ENCODE measurements at regions not wholly inside any gene's neighbourhood (a gene's known extent, or its start where the extent isn't known, plus 50 kb on each side); places are given as distances from the start of the nearest gene placed in this dataset.

DNA sequence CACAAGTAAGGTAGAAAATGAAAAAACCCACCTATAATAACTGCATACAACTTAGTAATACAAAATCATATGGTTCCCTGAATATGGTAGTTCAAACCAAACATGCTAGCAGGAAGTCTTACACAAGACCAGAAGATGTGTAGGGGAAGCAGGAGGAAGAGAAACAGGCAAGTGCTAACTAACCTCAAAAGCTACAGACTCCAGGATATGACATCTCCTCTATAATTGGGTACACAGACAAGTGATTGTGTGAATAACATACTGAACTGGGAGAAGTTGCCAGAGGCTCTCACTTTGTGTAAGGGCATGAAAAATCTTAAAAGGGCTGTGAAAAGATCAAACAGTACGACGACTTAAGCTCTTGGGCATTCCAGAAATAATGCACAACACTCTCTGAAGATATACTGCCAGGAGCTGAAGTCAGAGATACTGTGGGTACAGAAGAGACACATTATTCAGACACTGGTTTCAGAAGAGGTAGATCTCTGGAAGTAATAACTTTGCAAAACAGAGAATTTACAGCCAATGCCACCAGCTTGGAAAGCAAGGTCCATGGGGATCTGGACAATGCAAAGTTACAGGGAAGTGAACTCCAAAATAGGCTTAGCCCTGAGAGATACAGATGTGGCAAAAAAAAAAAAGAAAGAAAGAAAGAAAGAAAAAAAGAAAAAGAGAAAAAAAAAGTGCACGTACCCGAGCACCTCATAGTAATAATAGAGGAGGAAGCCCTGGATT, 767.2 kb downstream of the TNS3 start:
- Mint-ChIP-seq H3K27ac (no peak overlapping the region), H3K9me3 (peaks cover 9 to 15% (median 10%) of the 10 kb centered on the region in 3 donors), H3K27me3 (no peaks in the 10 kb centered on the region), H3K36me3 (no peaks in the 10 kb centered on the region), H3K4me1 (no peaks in the 10 kb centered on the region), H3K4me3 (no peak overlapping the region)
- Histone ChIP-seq H3K27me3 (replicated peaks in 1 of 2; ENCODE audit: control insufficient read depth in 2 of 2, extremely low read depth in 1 of 2, insufficient read depth in 2 of 2, low read length in 1 of 2) (peaks cover 0 to 1% of the 10 kb centered on the region in 2 experiments), H3K36me3 (ENCODE audit: control insufficient read depth in 2 of 2, extremely low read depth in 1 of 2, insufficient read depth in 1 of 2, low read length in 1 of 2) (no peaks in the 10 kb centered on the region), H3K27ac (ENCODE audit: low read length) (no peak overlapping the region), H3K9me3 (peaks cover 3% of the 10 kb centered on the region), H3K4me3 (ENCODE audit: control insufficient read depth in 1 of 2, extremely low read depth in 1 of 2, low read length in 1 of 2) (no peak overlapping the region), H3K4me1 (ENCODE audit: control insufficient read depth in 1 of 2, extremely low read depth in 1 of 2, insufficient read depth in 2 of 2, low read length in 2 of 2) (no peaks in the 10 kb centered on the region)
- WGBS (ENCODE audit: insufficient coverage) = no CpG with 5 or more reads among the region's 4 CpGs
- no peak for ATAC-seq (replicated peaks in 1 of 4)
- no peak for DNase-seq
- CTCF ChIA-PET = no interaction called here
- POLR2A ChIA-PET = no interaction called here

DNA sequence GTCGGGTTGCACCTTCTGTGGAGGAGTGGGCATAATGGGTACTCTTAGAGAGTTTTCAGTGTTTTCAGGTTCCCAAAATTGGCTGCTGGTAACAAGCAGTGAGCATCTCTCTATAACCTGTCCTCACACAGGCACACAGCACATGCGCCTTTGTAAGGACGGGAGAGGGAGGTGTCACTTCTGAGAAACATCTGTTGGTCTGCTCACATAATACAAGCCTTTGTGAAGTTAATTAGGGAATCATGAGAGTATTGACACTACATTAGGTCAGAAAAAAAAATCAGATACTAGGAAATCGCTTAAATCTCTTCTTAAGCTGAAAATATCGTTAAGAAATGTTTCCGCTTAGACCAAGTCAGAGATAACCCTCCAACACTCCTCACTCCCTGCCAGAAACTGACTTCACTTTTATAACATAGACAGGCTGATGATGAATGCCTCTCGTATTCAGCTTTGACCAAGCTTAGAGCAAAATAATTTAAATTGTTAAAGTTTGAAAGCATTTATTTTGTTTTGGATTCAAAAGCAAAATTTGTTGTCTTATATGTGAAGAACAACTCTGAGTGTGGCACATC, 769.7 kb downstream of the TNS3 start:
- Mint-ChIP-seq H3K27ac (no peak overlapping the region), H3K9me3 (peaks cover 10 to 12% (median 11%) of the 10 kb centered on the region in 3 donors), H3K4me3 (no peak overlapping the region), H3K36me3 (no peaks in the 10 kb centered on the region), H3K4me1 (no peaks in the 10 kb centered on the region), H3K27me3 (no peaks in the 10 kb centered on the region)
- WGBS (ENCODE audit: insufficient coverage) = 77% methylated on average over 3 of the region's 7 CpGs
- Histone ChIP-seq H3K36me3 (ENCODE audit: control insufficient read depth in 2 of 2, extremely low read depth in 1 of 2, insufficient read depth in 1 of 2, low read length in 1 of 2) (no peaks in the 10 kb centered on the region), H3K9me3 (no peaks in the 10 kb centered on the region), H3K27me3 (replicated peaks in 1 of 2; ENCODE audit: control insufficient read depth in 2 of 2, extremely low read depth in 1 of 2, insufficient read depth in 2 of 2, low read length in 1 of 2) (no peaks in the 10 kb centered on the region), H3K27ac (ENCODE audit: low read length) (no peak overlapping the region), H3K4me3 (ENCODE audit: control insufficient read depth in 1 of 2, extremely low read depth in 1 of 2, low read length in 1 of 2) (no peak overlapping the region), H3K4me1 (ENCODE audit: control insufficient read depth in 1 of 2, extremely low read depth in 1 of 2, insufficient read depth in 2 of 2, low read length in 2 of 2) (no peaks in the 10 kb centered on the region)
- POLR2A ChIA-PET = no interaction called here
- CTCF ChIA-PET = no interaction called here
- ATAC-seq (replicated peaks in 1 of 4) = no peak
- DNase-seq = no peak

DNA sequence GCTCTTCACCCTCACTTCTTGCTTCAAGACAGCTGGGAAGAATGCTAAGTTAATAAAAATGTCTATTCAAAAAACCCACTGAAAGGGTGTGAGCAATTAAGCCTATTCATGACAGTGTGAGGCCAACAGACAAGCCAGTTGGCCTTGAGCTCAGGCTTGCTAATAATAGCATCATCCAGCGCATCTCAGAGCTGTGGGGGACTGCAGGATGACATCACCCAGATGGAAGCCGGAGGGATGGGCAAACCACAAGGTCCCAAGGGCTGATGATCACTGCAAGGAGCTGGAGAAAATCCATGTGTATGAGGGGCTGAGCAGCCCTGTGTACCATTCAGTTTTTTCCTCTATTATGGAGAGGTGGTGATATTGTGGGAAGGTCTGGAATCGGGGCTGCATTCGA, 770.4 kb downstream of the TNS3 start:
- Histone ChIP-seq H3K9me3 (no peaks in the 10 kb centered on the region), H3K36me3 (ENCODE audit: control insufficient read depth in 2 of 2, extremely low read depth in 1 of 2, insufficient read depth in 1 of 2, low read length in 1 of 2) (no peaks in the 10 kb centered on the region), H3K27ac (ENCODE audit: low read length) (no peak overlapping the region), H3K4me1 (ENCODE audit: control insufficient read depth in 1 of 2, extremely low read depth in 1 of 2, insufficient read depth in 2 of 2, low read length in 2 of 2) (no peaks in the 10 kb centered on the region), H3K27me3 (replicated peaks in 1 of 2; ENCODE audit: control insufficient read depth in 2 of 2, extremely low read depth in 1 of 2, insufficient read depth in 2 of 2, low read length in 1 of 2) (no peaks in the 10 kb centered on the region), H3K4me3 (ENCODE audit: control insufficient read depth in 1 of 2, extremely low read depth in 1 of 2, low read length in 1 of 2) (no peak overlapping the region)
- Mint-ChIP-seq H3K36me3 (no peaks in the 10 kb centered on the region), H3K27me3 (no peaks in the 10 kb centered on the region), H3K27ac (no peak overlapping the region), H3K9me3 (peaks cover 8 to 12% (median 10%) of the 10 kb centered on the region in 3 donors), H3K4me3 (no peak overlapping the region), H3K4me1 (no peaks in the 10 kb centered on the region)
- no peak for ATAC-seq (replicated peaks in 1 of 4)
- WGBS (ENCODE audit: insufficient coverage) = 100% methylated on average over 2 of the region's 4 CpGs
- no peak for DNase-seq
- ChIA-PET POLR2A (no interaction called here), CTCF (no interaction called here)

DNA sequence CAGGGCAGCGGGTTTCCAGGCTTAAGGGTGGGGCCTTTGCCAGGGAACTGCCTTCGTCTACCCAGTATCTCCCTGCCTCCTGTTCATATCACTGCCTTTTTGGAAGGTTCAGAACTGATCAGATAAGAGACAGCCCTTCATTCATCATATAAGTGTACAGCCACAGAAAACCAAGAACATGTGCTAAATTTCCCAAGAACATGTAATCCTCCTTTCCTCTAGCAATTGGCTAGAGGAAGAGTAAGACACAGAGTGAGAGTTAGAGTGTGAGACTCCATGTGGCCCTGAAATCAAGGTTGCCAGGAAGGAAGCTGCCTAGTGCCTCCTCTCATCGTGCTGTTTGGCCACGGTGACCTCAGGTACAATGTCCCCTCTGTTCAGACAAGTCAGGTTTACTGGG, 770.9 kb downstream of the TNS3 start:
- H3K4me1 Mint-ChIP-seq = no peaks in the 10 kb centered on the region
- no peak overlapping the region for H3K27ac ChIP-seq (ENCODE audit: low read length)
- no peaks in the 10 kb centered on the region for H3K4me1 ChIP-seq (ENCODE audit: control insufficient read depth in 1 of 2, extremely low read depth in 1 of 2, insufficient read depth in 2 of 2, low read length in 2 of 2)
- no peaks in the 10 kb centered on the region for H3K27me3 Mint-ChIP-seq
- no peak overlapping the region for H3K4me3 ChIP-seq (ENCODE audit: control insufficient read depth in 1 of 2, extremely low read depth in 1 of 2, low read length in 1 of 2)
- no peaks in the 10 kb centered on the region for H3K9me3 ChIP-seq
- ATAC-seq (replicated peaks in 1 of 4) = no peak
- CTCF ChIA-PET = no interaction called here
- peaks cover 8 to 10% (median 9%) of the 10 kb centered on the region in 3 donors for H3K9me3 Mint-ChIP-seq
- POLR2A ChIA-PET = no interaction called here
- no peak overlapping the region for H3K4me3 Mint-ChIP-seq
- WGBS (ENCODE audit: insufficient coverage) = 79% methylated on average over 4 of the region's 4 CpGs
- DNase-seq = no peak
- H3K36me3 ChIP-seq (ENCODE audit: control insufficient read depth in 2 of 2, extremely low read depth in 1 of 2, insufficient read depth in 1 of 2, low read length in 1 of 2) = no peaks in the 10 kb centered on the region
- H3K36me3 Mint-ChIP-seq = no peaks in the 10 kb centered on the region
- no peaks in the 10 kb centered on the region for H3K27me3 ChIP-seq (replicated peaks in 1 of 2; ENCODE audit: control insufficient read depth in 2 of 2, extremely low read depth in 1 of 2, insufficient read depth in 2 of 2, low read length in 1 of 2)
- H3K27ac Mint-ChIP-seq = no peak overlapping the region

DNA sequence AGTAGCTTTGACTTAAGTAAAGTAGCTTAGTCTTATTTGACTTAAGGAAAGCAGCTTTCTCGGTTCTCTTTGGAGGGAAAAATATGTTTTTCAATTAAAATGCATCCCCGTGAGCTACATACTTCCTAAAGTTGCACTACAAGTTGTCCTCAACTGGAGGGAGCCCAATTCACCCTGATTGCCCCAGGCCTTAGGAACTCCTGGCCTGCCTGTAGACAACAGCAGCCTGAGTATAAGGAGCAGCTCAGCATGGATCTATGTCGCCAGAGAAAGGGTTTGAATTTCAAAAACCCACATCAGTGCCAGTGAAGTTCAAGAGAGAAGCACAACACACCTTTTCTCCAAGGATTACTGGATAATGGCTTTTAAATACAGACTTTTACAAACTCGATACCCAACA, 772.0 kb downstream of the TNS3 start:
- POLR2A ChIA-PET = no interaction called here
- H3K27ac Mint-ChIP-seq = no peak overlapping the region
- CTCF ChIA-PET = no interaction called here

DNA sequence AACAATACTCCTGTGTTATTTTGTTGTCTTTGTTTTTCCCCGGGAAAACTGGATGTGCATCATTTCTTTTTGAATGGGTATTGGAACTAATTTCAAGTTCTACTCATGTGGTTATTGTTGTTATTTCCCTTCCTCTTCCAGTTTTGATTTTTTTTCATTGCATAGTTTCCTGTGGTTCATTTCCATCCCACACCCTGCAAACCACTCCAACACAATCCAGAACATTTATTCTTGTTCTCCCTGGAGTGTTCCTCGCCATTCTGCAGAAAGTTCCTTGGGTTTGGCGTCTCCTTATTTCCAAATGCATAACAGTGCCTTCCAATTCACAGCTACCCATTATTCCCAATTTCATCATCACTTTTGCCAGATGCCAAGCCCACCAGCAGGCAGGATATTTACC, 775.1 kb downstream of the TNS3 start:
- Histone ChIP-seq H3K36me3 (ENCODE audit: control insufficient read depth in 2 of 2, extremely low read depth in 1 of 2, insufficient read depth in 1 of 2, low read length in 1 of 2) (no peaks in the 10 kb centered on the region), H3K27me3 (replicated peaks in 1 of 2; ENCODE audit: control insufficient read depth in 2 of 2, extremely low read depth in 1 of 2, insufficient read depth in 2 of 2, low read length in 1 of 2) (no peaks in the 10 kb centered on the region), H3K9me3 (no peaks in the 10 kb centered on the region), H3K27ac (ENCODE audit: low read length) (no peak overlapping the region), H3K4me3 (ENCODE audit: control insufficient read depth in 1 of 2, extremely low read depth in 1 of 2, low read length in 1 of 2) (no peak overlapping the region), H3K4me1 (ENCODE audit: control insufficient read depth in 1 of 2, extremely low read depth in 1 of 2, insufficient read depth in 2 of 2, low read length in 2 of 2) (no peaks in the 10 kb centered on the region)
- H3K27me3 Mint-ChIP-seq = no peaks in the 10 kb centered on the region
- WGBS (ENCODE audit: insufficient coverage) = 58% methylated on average over 2 of the region's 3 CpGs
- no peak overlapping the region for H3K27ac Mint-ChIP-seq
- CTCF ChIA-PET = no interaction called here
- POLR2A ChIA-PET = no interaction called here
- no peak overlapping the region for H3K4me3 Mint-ChIP-seq
- H3K36me3 Mint-ChIP-seq = no peaks in the 10 kb centered on the region
- H3K4me1 Mint-ChIP-seq = no peaks in the 10 kb centered on the region
- ATAC-seq (replicated peaks in 1 of 4) = no peak
- no peak for DNase-seq
- peaks cover 9 to 31% (median 20%) of the 10 kb centered on the region in 3 donors for H3K9me3 Mint-ChIP-seq

More for the DNA sequence above, 772.0 kb downstream of the TNS3 start:
- 83% methylated on average over 2 of the region's 4 CpGs for WGBS (ENCODE audit: insufficient coverage)
- peaks cover 7 to 15% (median 11%) of the 10 kb centered on the region in 3 donors for H3K9me3 Mint-ChIP-seq
- Histone ChIP-seq H3K27me3 (replicated peaks in 1 of 2; ENCODE audit: control insufficient read depth in 2 of 2, extremely low read depth in 1 of 2, insufficient read depth in 2 of 2, low read length in 1 of 2) (no peaks in the 10 kb centered on the region), H3K27ac (ENCODE audit: low read length) (no peak overlapping the region), H3K9me3 (no peaks in the 10 kb centered on the region), H3K36me3 (ENCODE audit: control insufficient read depth in 2 of 2, extremely low read depth in 1 of 2, insufficient read depth in 1 of 2, low read length in 1 of 2) (no peaks in the 10 kb centered on the region), H3K4me1 (ENCODE audit: control insufficient read depth in 1 of 2, extremely low read depth in 1 of 2, insufficient read depth in 2 of 2, low read length in 2 of 2) (no peaks in the 10 kb centered on the region), H3K4me3 (ENCODE audit: control insufficient read depth in 1 of 2, extremely low read depth in 1 of 2, low read length in 1 of 2) (no peak overlapping the region)
- no peaks in the 10 kb centered on the region for H3K27me3 Mint-ChIP-seq
- ATAC-seq (replicated peaks in 1 of 4) (no peak), DNase-seq (no peak)
- H3K4me3 Mint-ChIP-seq = no peak overlapping the region
- H3K36me3 Mint-ChIP-seq = no peaks in the 10 kb centered on the region
- no peaks in the 10 kb centered on the region for H3K4me1 Mint-ChIP-seq

All from T-cell (primary cell).